ENCODE measurements at regions not wholly inside any gene's neighbourhood (a gene's known extent, or its start where the extent isn't known, plus 50 kb on each side); places are given as distances from the start of the nearest gene placed in this dataset.

GRCh38 chr15:36448418-36448817 lies 131.0 kb upstream of the CDIN1 start:
- TF ChIP-seq TBL1XR1 (IDR thresholded peaks at IDR 0.05; ENCODE audit: low read depth, low read length) (no peak), BHLHE40 (IDR thresholded peaks at IDR 0.05; ENCODE audit: borderline replicate concordance in 1 of 2, low read depth in 2 of 2, low read length in 1 of 2) (no peak), REST (IDR thresholded peaks at IDR 0.05; ENCODE audit: low read depth, low read length) (no peak), CTCF (IDR thresholded peaks at IDR 0.05 in 2 of 3, conservative IDR thresholded peaks at IDR 0.05 in 1 of 3; ENCODE audit: control insufficient read depth in 2 of 3, extremely low read depth in 1 of 3, insufficient read depth in 1 of 3, low read depth in 3 of 3, low read length in 3 of 3) (no peak)
- TF ChIP-seq, protein P1, sequence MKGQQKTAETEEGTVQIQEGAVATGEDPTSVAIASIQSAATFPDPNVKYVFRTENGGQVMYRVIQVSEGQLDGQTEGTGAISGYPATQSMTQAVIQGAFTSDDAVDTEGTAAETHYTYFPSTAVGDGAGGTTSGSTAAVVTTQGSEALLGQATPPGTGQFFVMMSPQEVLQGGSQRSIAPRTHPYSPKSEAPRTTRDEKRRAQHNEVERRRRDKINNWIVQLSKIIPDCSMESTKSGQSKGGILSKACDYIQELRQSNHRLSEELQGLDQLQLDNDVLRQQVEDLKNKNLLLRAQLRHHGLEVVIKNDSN (IDR thresholded peaks at IDR 0.05; ENCODE audit: borderline replicate concordance, extremely low read length, insufficient read depth, low read depth, low read length) = no peak

Data from GM12878 (cell line).